HG02798 (cell line): ENCODE measurements at regions not wholly inside any gene's neighbourhood (a gene's known extent, or its start where the extent isn't known, plus 50 kb on each side); places are given as distances from the start of the nearest gene placed in this dataset.
"Not testable (repeated sequence)": the region's sequence is repeated elsewhere in the genome, so short reads cannot be mapped to it uniquely, and the experiment has no call there.

ENCODE experiments used
- ATAC-seq: cut with Tn5 transposase; IDR thresholded peaks from one replicate; pipeline ENCODE4 v1.9.1; 2021; ENCODE audit warnings: mild to moderate bottlenecking; ENCODE audit not compliant: unreplicated experiment, poor library complexity

- no peak for ATAC-seq
These were observed 312.8 kb upstream of the MDGA2 start for GRCh38 chr14:47988175-47988574.

GRCh38 chr14:47978871-47979270, 303.5 kb upstream of the MDGA2 start:
- ATAC-seq: no peak

- no peak for ATAC-seq
These were observed 300.7 kb upstream of the MDGA2 start for GRCh38 chr14:47976139-47976538.

- ATAC-seq: no peak
These were observed 290.8 kb upstream of the MDGA2 start for GRCh38 chr14:47966076-47966810.

- ATAC-seq: no peak
These were observed 286.2 kb upstream of the MDGA2 start for GRCh38 chr14:47961634-47962033.

- ATAC-seq: no peak
These were observed 284.3 kb upstream of the MDGA2 start for GRCh38 chr14:47959740-47960139.

- ATAC-seq: no peak
These were observed 273.6 kb upstream of the MDGA2 start for GRCh38 chr14:47949006-47949405.

- no peak for ATAC-seq
These were observed 259.9 kb upstream of the MDGA2 start for GRCh38 chr14:47935332-47935731.

- no peak for ATAC-seq
These were observed 253.9 kb upstream of the MDGA2 start for GRCh38 chr14:47929334-47929733.

- no peak for ATAC-seq
These were observed 245.7 kb upstream of the MDGA2 start for GRCh38 chr14:47921133-47921532.

GRCh38 chr14:47919997-47920396, 244.6 kb upstream of the MDGA2 start:
- ATAC-seq: no peak

- ATAC-seq: no peak
These were observed 244.0 kb upstream of the MDGA2 start for GRCh38 chr14:47919334-47919846.

- ATAC-seq: no peak
These were observed 242.0 kb upstream of the MDGA2 start for GRCh38 chr14:47917344-47917954.

- ATAC-seq: not testable (repeated sequence)
These were observed 225.7 kb upstream of the MDGA2 start for GRCh38 chr14:47901141-47901540.

- ATAC-seq: no peak
These were observed 224.3 kb upstream of the MDGA2 start for GRCh38 chr14:47899685-47900084.

GRCh38 chr14:47874350-47874749, 198.9 kb upstream of the MDGA2 start:
- ATAC-seq: no peak

- no peak for ATAC-seq
These were observed 197.2 kb upstream of the MDGA2 start for GRCh38 chr14:47872588-47872987.

GRCh38 chr14:47863441-47863840, 188.0 kb upstream of the MDGA2 start:
- ATAC-seq: no peak

- ATAC-seq: no peak
These were observed 182.2 kb upstream of the MDGA2 start for GRCh38 chr14:47857646-47858045.

GRCh38 chr14:47852278-47852677, 176.9 kb upstream of the MDGA2 start:
- no peak for ATAC-seq

- ATAC-seq: no peak
These were observed 170.6 kb upstream of the MDGA2 start for GRCh38 chr14:47846008-47846407.

- no peak for ATAC-seq
These were observed 167.8 kb upstream of the MDGA2 start for GRCh38 chr14:47843236-47843635.
